Activated CD8-positive, alpha-beta T cell treated with anti-CD3 and anti-CD28 coated beads for 36 hours (primary cell): ENCODE measurements at regions not wholly inside any gene's neighbourhood (a gene's known extent, or its start where the extent isn't known, plus 50 kb on each side); places are given as distances from the start of the nearest gene placed in this dataset.

Experiments
- ATAC-seq: fragments of 200-7000 bp; cut with Tn5 transposase; one replicate; pipeline ENCODE4 v1.10.0; 2021; ENCODE audit warnings: mild to moderate bottlenecking, moderate library complexity
- CTCF ChIA-PET: fragments of 350-600 bp; sonication (Branson Sonifier 250); formaldehyde crosslinking; loops from one replicate; lab custom pipeline; 2021; ENCODE audit warnings: antibody characterized with exemption; lab: Charles Lee
- POLR2A ChIA-PET: fragments of 350-600 bp; sonication (Branson Sonifier 250); formaldehyde crosslinking; loops from one replicate; lab custom pipeline; 2021; ENCODE audit warnings: antibody characterized with exemption; lab: Charles Lee
- DNase-seq: peaks from one replicate; pipeline ENCODE4 v3.0.0-alpha.2; 2020
- H3K27ac Mint-ChIP-seq: one replicate; pipeline ENCODE4 v1.8.0; 2021; ENCODE audit warnings: mild to moderate bottlenecking, mixed read lengths
- H3K27me3 Mint-ChIP-seq: one replicate; pipeline ENCODE4 v1.8.0; 2021; ENCODE audit warnings: mixed read lengths
- H3K36me3 Mint-ChIP-seq: one replicate; pipeline ENCODE4 v1.8.0; 2021; ENCODE audit warnings: low read depth, mixed read lengths
- H3K4me1 Mint-ChIP-seq: one replicate; pipeline ENCODE4 v1.8.0; 2021; ENCODE audit warnings: low read depth, mixed read lengths
- H3K4me3 Mint-ChIP-seq: one replicate; pipeline ENCODE4 v1.8.0; 2021; ENCODE audit warnings: mild to moderate bottlenecking, moderate library complexity, mixed read lengths
- H3K9me3 Mint-ChIP-seq: one replicate; pipeline ENCODE4 v1.8.0; 2021; ENCODE audit warnings: mixed read lengths
- intact Hi-C: fragments of 100-400 bp; cut with micrococcal nuclease; formaldehyde crosslinking; loops from one replicate; pipeline ENCODE4 v1.10.0; 2022
- TF ChIP-seq, protein P1 (sequence below): fragments of 200-600 bp; IDR thresholded peaks from one replicate; pipeline ENCODE4 v1.8.0; 2022; ENCODE audit warnings: antibody characterized with exemption, mild to moderate bottlenecking

DNA sequence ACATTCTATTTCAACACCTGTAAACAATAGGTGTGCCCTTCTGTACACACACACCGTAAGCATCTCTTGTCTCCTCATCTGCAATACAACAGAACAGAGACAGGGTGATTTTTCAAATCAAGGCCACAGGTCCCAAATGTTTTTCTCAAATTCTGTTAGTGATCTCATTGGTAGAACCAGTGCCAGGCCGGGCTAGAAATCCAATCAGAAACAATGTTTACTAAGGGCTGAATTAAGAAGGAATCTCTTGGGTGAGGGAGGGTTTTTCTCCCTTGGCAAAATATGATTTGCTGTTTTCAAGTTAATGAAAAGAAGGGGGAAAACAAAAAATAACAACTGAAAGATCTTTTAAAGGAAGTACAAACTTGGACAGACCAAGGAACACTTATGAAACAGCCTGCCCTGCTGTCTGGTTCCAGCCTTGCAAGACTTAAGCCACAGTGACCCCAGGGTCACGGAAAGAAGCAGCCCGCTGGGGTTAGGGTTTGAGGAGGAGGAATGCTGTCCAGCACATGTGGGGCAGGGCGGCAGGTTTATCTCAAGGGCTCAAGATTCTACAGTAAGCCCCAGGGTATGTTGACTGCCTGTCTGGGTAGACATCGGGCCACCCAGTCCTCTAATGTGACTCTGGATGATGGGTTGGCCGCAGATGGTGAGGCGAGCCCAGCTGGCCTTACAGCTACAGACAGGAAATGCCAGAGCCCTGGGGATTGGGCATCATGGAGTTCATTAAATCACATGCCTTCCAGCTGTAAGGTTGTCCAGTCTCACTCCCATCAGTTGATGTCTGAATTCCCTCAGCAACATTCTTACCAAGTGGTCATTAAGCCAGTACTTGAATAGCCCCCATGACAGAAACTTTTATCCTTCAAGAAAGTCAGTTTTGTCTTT lies 73.3 kb upstream of the SLC44A3 start:
- peaks cover 4% of the 10 kb centered on the region for H3K27me3 Mint-ChIP-seq
- ATAC-seq (no peak), DNase-seq (no peak)
- TF ChIP-seq, protein P1, sequence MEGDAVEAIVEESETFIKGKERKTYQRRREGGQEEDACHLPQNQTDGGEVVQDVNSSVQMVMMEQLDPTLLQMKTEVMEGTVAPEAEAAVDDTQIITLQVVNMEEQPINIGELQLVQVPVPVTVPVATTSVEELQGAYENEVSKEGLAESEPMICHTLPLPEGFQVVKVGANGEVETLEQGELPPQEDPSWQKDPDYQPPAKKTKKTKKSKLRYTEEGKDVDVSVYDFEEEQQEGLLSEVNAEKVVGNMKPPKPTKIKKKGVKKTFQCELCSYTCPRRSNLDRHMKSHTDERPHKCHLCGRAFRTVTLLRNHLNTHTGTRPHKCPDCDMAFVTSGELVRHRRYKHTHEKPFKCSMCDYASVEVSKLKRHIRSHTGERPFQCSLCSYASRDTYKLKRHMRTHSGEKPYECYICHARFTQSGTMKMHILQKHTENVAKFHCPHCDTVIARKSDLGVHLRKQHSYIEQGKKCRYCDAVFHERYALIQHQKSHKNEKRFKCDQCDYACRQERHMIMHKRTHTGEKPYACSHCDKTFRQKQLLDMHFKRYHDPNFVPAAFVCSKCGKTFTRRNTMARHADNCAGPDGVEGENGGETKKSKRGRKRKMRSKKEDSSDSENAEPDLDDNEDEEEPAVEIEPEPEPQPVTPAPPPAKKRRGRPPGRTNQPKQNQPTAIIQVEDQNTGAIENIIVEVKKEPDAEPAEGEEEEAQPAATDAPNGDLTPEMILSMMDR = no peak
- no peaks in the 10 kb centered on the region for H3K4me1 Mint-ChIP-seq
- H3K27ac Mint-ChIP-seq = no peak overlapping the region
- H3K4me3 Mint-ChIP-seq = no peak overlapping the region
- CTCF ChIA-PET = no interaction called here
- POLR2A ChIA-PET = no interaction called here
- intact Hi-C loops = no loop called here
- peaks cover 2% of the 10 kb centered on the region for H3K36me3 Mint-ChIP-seq
- H3K9me3 Mint-ChIP-seq = peaks cover 6% of the 10 kb centered on the region

DNA sequence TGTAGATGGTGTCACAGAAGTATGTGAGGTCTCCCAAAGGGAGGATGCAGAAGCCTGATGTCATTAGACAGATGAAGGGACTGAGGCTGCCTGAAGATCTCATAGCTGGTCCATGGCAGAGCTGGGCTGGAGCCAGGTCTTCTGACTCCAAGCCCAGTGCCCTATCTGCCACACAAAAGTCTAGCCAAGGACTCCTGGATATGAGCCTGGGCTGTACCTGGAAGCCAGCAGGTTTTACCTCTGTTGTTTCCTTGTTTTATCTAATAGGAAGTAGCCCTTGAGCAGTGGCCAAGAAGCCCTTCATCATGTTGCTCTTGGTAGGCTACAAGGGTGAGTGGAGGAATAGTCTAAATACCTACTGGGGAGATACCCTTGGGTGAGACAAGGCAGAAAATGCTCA lies 74.4 kb upstream of the SLC44A3 start:
- TF ChIP-seq, protein P1 = no peak
- H3K27me3 Mint-ChIP-seq = peaks cover 4% of the 10 kb centered on the region
- peaks cover 2% of the 10 kb centered on the region for H3K36me3 Mint-ChIP-seq
- peaks cover 4% of the 10 kb centered on the region for H3K4me1 Mint-ChIP-seq
- H3K27ac Mint-ChIP-seq = no peak overlapping the region
- ATAC-seq (no peak), DNase-seq (no peak)
- intact Hi-C loops = no loop called here
- ChIA-PET POLR2A (no interaction called here), CTCF (no interaction called here)
- H3K9me3 Mint-ChIP-seq = peaks cover 6% of the 10 kb centered on the region
- no peak overlapping the region for H3K4me3 Mint-ChIP-seq

DNA sequence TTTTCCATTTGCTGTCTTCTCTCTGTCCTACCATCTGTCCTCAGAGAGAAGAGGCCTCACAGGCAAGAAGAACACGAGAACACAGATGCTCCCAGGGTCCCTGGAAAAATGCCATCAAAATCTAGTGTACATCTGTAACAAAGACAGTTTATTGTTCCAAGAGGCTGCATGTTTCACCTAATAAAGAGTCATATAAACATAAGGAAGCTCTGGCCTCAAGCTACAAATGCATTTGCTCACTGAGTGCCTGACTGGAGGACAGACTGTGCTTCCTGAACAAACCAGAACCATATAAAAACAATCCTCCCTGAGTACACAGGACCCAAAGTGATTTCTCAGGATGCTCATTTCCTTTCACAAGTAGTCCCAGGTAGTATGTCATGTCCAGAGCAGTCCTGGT lies 76.3 kb upstream of the SLC44A3 start:
- no peaks in the 10 kb centered on the region for H3K36me3 Mint-ChIP-seq
- intact Hi-C loops = no loop called here
- ChIA-PET CTCF (no interaction called here), POLR2A (no interaction called here)
- H3K9me3 Mint-ChIP-seq = peaks cover 2% of the 10 kb centered on the region
- DNase-seq (no peak), ATAC-seq (no peak)
- H3K27ac Mint-ChIP-seq = no peak overlapping the region
- peaks cover 7% of the 10 kb centered on the region for H3K27me3 Mint-ChIP-seq
- peaks cover 4% of the 10 kb centered on the region for H3K4me1 Mint-ChIP-seq
- TF ChIP-seq, protein P1 = no peak
- no peak overlapping the region for H3K4me3 Mint-ChIP-seq

DNA sequence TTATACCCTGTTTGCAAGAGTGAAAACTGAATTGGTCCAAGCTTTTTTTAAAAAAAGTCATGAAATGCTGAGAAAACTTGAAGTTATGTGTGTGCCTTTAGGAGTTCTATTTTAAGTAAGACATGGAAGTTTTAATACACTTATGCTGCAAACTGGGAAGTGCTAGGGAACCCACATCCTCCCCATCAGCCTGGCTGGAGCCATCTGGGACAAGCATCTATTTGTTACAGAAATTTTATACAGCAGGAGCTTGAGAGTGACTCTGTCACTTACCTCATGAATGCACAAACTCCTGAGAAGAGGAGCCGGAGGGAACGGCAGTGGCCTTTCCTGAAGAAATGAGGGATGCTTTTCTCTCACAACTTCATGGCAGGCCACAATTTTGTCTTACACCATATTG lies 78.2 kb upstream of the SLC44A3 start:
- TF ChIP-seq, protein P1 = no peak
- no peaks in the 10 kb centered on the region for H3K9me3 Mint-ChIP-seq
- no peak for ATAC-seq
- no peak for DNase-seq
- H3K36me3 Mint-ChIP-seq = no peaks in the 10 kb centered on the region
- no peak overlapping the region for H3K27ac Mint-ChIP-seq
- intact Hi-C loops = no loop called here
- peaks cover 6% of the 10 kb centered on the region for H3K4me1 Mint-ChIP-seq
- CTCF ChIA-PET = no interaction called here
- H3K27me3 Mint-ChIP-seq = peaks cover 7% of the 10 kb centered on the region
- POLR2A ChIA-PET = no interaction called here
- H3K4me3 Mint-ChIP-seq = no peak overlapping the region

DNA sequence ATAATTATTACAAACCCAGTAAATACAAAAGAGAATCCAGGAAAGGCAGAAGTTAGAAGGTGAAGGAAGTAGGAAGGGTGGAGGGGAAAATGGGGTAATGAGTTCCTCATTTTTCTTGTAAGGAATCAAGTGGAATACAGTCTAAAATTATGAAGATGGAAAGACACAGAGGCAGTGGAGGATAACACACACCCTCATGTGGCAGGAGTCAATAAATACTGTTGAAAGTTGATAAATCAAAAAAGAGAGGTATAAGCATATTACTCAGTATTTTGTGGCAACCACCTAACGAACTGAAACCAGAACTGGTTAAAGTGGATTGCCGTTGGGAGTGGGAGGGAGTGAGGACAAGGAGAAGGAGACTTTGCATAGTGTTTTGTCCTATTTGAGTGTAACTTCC lies 78.6 kb upstream of the SLC44A3 start:
- H3K9me3 Mint-ChIP-seq = no peaks in the 10 kb centered on the region
- TF ChIP-seq, protein P1 = no peak
- no peak overlapping the region for H3K4me3 Mint-ChIP-seq
- DNase-seq = no peak
- peaks cover 7% of the 10 kb centered on the region for H3K27me3 Mint-ChIP-seq
- POLR2A ChIA-PET = no interaction called here
- no peak for ATAC-seq
- H3K36me3 Mint-ChIP-seq = no peaks in the 10 kb centered on the region
- CTCF ChIA-PET = no interaction called here
- H3K27ac Mint-ChIP-seq = no peak overlapping the region
- intact Hi-C loops = no loop called here
- peaks cover 6% of the 10 kb centered on the region for H3K4me1 Mint-ChIP-seq
